CD4-positive, alpha-beta T cell treated with Interleukin-15 for 1 hour (primary cell): ENCODE measurements at regions not wholly inside any gene's neighbourhood (a gene's known extent, or its start where the extent isn't known, plus 50 kb on each side); places are given as distances from the start of the nearest gene placed in this dataset.
"Not testable (repeated sequence)": the region's sequence is repeated elsewhere in the genome, so short reads cannot be mapped to it uniquely, and the experiment has no call there.

ENCODE experiments used
- DNase-seq: peaks from one replicate; pipeline ENCODE4 v3.0.0-alpha.2; 2020

DNA sequence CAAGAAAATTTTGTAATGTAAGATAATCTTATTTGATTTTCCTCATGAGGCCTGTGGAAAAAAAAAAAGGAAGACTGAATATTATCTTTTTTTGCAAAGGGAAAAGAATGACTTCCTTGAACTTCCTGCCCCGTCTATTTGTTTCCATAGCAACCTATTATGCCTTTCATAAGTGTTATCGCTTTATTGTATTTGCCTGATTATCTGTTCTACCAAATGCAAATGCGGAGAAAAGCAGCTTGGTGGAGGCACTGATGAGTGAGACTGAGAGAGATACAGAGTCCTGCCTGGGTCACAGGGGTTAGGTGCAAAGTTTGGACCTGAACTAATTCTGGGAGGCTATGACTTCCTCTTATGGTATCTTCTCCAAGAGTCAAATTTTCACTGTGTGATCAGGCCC, 334.0 kb upstream of the KCNMB2 start:
- DNase-seq = no peak

- DNase-seq = no peak
Observed at GRCh38 chr3:178203165-178203564, 333.1 kb upstream of the KCNMB2 start.

DNA sequence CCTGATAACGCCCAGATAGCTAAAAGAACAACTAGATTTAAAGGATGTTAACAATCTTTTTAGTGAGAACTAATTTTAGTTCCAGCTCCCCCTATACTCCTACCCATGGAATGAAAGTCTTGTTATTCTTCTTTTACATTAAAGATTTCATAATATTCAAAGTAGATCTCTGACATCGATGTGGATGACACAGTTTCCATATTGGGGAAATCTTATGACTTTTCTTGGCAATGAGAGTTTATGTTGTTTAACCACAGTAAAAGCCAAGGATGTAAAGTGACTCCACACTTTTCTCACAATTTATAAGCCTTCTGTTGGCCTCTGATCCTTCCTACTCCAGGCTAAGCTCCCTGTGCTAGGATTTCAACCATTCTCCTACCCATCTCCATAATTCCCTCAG, 332.6 kb upstream of the KCNMB2 start:
- no peak for DNase-seq

DNA sequence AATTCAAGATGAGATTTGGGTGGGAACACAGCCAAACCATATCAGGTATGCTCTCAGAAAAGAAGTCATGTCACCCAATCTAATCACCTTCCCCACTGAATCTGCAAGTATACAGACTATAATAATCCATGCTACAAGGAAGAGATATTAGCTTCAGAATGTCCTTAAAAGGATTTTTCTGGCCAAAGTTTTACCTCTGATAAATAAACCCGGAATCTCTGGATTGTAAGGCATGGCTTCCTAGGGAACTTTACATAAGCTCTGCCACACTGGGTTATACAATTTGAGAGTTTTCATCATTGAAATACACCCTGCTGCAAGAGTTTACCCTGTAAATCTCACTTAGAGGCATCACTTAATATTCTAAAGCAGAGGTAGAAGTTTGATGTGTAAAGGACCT, 330.5 kb upstream of the KCNMB2 start:
- DNase-seq = no peak

GRCh38 chr3:178206521-178206920, 329.7 kb upstream of the KCNMB2 start:
- DNase-seq = no peak

GRCh38 chr3:178207161-178207560, 329.1 kb upstream of the KCNMB2 start:
- not testable (repeated sequence) for DNase-seq

GRCh38 chr3:178207627-178208026, 328.6 kb upstream of the KCNMB2 start:
- not testable (repeated sequence) for DNase-seq

GRCh38 chr3:178209116-178209515, 327.1 kb upstream of the KCNMB2 start:
- DNase-seq = not testable (repeated sequence)

GRCh38 chr3:178209618-178210017, 326.6 kb upstream of the KCNMB2 start:
- DNase-seq = not testable (repeated sequence)

DNA sequence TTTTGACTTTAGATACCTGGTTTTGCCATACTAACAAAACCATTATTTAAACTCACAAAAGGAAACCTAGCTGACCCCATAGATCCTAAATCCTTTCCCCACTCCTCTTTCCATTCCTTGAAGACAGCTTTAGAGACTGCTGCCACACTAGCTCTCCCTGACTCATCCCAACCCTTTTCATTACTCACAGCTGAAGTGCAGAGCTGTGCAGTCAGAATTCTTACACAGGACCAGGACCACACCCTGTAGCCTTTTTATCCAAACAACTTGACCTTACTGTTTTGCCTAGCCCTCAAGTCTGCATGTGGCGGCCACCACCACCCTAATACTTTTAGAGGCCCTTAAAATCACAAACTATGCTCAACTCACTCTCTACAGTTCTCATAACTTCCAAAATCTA, 325.1 kb upstream of the KCNMB2 start:
- not testable (repeated sequence) for DNase-seq

GRCh38 chr3:178217479-178217878, 318.8 kb upstream of the KCNMB2 start:
- DNase-seq = no peak

DNA sequence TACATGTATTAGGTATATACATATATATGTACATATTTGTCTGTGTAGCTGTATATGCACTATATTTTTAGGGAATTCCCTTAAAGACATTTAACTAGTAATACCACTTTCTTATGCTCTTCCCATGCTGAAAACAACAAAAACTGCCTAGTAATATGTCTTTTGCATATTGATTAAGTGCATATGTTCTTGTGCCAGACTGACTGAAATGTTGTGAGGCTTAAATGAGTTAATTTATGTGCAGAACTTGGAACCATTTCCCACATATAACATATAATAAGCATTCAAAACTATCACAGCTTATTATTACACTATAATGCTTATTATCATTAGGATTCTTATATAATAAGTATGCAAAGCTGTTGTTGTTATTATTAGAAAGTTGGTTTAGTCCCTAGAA, 318.0 kb upstream of the KCNMB2 start:
- no peak for DNase-seq

DNA sequence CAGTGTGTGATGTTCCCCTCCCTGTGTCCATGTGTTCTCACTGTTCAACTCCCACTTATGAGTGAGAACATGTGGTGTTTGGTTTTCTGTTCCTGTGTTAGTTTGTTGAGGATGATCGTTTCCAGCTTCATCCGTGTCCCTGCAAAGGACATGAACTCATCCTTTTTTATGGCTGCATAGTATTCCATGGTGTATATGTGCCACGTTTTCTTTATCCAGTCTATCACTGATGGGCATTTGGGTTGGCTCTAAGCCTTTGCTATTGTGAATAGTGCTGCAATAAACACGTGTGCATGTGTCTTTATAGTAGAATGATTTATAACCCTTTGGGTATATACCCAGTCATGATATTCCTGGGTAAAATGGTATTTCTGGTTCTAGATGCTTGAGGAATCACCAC, 316.6 kb upstream of the KCNMB2 start:
- not testable (repeated sequence) for DNase-seq

- no peak for DNase-seq
Observed at GRCh38 chr3:178223876-178224275, 312.4 kb upstream of the KCNMB2 start.

DNA sequence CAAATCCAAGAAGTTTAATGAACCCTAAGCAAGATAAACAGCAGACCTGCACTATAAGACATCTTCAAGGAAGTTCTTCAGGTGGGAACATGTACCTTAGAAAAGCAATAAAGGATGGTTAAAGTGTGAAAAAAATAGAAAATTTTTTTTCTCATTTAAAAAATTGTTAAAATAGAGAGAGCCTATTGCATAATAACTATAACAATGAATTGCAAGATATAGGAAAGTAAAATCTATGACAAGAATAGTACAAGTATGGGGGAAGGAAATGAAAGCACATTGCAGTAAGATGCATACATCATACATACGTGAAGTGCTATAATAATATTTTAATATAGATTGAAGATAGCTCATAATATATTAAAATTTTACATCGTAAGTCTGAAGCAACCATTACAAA, 310.1 kb upstream of the KCNMB2 start:
- DNase-seq = no peak

- DNase-seq = no peak
Observed at GRCh38 chr3:178231645-178232044, 304.6 kb upstream of the KCNMB2 start.

DNA sequence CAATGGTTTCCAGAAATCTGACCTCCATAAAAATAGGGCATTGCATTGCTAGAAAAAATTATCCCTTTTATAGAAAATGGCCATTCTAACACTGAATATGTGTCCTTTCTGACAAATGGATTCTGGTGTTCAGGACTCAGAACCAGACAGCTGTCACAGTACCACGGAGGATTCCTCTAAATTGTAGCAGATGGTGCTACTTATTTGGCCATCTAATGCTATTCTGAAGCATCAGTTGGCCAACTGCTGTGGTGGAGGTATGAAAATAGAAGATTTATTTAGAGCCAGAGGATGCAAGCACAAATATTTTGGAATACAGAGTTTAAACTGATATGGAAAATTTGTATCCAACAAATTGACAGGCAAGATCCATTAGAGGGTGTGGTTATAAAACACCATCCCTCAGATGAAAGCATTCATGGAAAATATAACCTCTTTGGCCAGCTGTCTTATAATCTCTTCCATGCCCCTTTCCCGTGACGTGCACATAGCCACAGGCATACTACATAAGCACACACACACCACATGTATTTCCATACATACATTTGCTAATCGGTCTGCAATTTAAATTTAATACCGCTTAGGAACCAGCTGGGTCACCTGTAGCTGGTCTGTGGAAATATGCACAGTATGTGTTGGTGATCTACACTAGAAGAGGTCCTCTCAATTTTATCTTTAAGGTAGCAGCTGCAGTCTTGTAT, 302.7 kb upstream of the KCNMB2 start:
- no peak for DNase-seq

DNA sequence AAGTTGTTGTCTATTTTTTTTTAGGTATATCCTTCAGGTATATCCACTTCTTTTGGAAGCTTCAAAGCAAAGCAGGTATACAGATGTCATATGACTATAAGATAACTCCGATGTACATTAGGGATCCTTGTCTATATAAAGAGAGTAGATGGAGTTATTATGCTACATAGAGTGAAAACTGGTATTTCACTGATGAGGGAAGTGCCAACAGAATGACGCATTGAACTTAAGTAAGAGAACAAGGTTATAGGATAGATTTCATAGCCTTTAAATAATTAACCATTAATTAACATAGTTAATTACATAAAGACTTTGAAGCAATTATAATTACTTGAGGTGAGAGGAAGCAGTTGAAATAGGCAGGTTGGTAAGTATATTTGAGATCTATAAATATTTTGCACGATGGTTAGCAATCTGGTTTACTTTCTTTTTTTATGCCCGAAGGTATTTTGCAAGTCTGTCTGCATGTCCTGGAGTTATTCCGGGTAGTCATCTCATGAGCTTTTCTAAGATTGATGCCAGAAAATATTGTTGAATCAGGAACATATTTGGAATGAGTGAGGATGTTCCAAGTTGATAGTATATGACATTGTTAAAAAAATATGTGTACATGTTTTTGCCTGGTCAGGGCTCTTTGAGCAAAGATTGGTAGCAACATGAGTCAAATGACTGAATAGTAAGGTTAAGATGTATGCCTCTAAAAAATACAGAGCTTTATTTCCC, 299.5 kb upstream of the KCNMB2 start:
- no peak for DNase-seq

GRCh38 chr3:178238179-178238578, 298.1 kb upstream of the KCNMB2 start:
- DNase-seq = no peak

DNA sequence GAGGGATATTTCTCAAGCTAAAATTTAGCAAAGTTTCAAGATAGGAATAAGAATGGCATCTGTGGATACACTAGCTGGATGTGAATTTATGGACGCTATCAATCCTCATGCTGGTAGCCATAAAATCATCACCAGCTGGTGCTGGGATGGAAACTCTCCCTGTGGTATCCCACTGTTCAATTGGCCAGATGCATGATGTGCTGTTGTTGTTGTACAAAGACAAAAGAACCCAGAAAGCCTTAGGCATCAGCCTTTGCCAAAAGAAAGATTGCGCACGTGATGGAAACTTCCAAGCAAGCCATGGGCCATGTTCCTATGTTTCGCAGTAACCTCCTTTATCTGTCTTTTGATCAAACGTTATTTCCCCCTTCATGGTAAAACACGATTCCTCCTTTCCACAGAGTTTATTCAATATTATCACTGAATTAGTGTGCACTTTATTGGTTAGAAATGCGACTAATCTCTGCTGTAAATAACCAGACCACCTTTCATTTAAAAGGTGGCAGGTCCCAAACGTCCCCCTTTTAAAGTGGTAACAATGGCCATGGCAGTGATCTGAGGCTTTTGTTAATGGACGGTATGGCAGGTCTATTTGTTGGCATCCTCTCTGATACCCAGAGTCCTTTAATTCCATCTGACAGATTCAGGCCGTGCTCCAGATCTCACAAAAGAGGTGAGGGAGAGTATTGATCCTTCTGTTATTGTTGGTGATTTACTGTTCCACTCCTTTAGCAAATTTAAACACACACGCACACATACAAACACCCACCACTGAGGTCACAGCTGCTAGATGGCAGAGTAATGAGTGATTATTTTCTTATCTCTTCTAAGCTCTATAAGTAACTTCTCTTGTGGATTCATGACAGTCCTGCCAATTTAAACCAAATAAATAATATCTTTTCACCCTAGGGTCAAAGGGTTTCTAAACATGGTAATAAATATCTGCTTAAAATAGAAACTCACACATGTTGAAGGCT, 291.2 kb upstream of the KCNMB2 start:
- DNase-seq = no peak

DNA sequence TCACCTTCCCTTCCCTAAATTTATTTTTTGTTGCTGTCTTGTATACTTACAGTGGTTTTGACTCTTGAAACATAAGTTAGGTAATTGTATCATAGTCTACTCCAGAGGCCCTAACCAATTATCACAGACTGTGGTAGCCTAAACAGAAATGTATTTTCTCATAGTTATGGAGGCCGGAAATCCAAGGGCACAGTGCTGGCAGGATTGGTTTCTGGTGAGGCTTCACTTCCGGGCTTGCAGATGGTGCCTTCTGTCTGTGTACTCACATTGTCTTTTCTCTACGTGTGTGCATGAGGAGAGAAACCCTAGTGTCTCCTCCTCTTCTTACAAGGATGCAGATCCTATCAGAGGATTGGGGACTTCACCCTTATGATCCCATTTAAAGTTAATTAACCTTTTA, 290.2 kb upstream of the KCNMB2 start:
- no peak for DNase-seq

DNA sequence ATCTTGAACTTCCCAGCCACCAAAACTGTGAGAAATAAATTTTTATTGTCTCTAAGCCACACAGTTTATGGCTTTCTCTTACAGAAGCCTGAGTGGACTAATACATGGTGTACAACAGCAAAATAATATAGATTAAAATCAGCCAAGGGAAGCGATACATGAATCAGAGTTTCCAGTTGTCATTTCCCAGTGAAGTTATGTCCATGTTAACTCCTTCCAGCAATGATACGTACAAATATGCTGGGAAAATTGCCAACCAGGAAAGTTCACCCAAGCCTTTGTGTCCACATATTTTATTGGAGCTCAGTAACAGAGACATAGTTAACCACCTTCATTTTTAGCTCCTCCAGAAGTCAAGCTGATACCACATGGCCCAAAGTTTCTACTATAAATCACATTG, 280.9 kb upstream of the KCNMB2 start:
- no peak for DNase-seq

DNA sequence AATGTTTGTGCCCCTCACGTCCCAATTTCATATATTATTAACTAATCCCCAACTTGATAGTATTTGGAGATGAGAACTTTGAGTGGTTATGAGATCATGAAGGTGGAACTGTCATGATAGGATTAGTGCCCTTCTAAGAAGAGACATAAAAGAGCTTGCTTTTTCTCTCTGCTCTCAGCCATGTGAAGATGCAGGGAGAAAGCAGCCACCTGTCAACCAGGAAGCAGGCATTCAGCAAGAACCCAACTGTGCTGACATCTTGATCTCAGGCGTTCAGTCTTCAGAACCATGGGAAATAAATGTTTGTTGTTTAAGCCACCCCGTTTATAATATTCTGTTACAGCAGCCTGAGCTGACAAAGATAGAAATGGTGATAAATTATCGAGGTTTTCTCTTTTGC, 278.7 kb upstream of the KCNMB2 start:
- DNase-seq = no peak

DNA sequence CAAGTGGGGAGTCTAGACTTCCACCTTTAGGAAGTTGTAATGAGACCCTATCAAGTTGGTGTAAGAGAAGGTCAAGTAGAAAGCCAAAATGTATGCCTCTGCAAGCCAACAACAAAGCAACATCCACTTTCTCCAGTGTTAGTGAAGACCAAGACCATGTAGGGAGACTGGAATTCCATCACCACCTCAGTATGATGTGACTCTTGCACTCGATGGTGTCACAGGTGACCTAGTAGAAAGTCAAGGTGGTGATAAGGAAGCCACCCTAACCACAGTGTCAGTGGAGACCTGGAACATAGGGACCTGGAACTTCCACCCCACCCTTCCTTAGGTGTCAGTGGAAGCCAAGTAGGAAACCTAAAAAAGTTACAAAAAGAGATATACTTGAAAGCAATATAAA, 278.1 kb upstream of the KCNMB2 start:
- DNase-seq = no peak
